NCI-H2171 treated with DMSO at 0.1 percent for 48 hours (cell line): ENCODE measurements at regions not wholly inside any gene's neighbourhood (a gene's known extent, or its start where the extent isn't known, plus 50 kb on each side); places are given as distances from the start of the nearest gene placed in this dataset.

Source experiments
- DNase-seq: peaks from one replicate; lab custom pipeline; 2025; lab: John Stamatoyannopoulos, UW

GRCh38 chr1:200354243-200354642 is 55.6 kb downstream of the ZNF281 start:
- no peak for DNase-seq

DNA sequence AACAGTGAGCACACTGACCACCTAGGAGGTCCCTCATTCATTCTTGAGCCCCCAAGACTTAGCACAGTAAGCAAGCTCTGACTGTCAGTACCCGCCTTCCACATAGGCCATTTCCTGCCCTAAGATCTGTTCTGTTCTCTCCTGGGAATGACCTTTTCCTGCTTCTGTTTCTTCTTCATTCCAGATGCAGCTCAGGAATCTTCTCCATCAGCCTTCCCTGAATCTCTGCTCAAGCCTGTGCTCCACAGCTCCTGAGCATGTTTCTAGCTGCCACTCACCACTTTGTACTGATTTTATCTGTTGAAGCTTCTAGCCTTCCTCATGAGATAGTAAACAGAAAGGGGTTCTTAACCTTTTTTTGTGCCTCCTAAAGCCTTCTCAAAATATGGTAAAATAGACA is 56.6 kb downstream of the ZNF281 start:
- DNase-seq, result no peak

DNA sequence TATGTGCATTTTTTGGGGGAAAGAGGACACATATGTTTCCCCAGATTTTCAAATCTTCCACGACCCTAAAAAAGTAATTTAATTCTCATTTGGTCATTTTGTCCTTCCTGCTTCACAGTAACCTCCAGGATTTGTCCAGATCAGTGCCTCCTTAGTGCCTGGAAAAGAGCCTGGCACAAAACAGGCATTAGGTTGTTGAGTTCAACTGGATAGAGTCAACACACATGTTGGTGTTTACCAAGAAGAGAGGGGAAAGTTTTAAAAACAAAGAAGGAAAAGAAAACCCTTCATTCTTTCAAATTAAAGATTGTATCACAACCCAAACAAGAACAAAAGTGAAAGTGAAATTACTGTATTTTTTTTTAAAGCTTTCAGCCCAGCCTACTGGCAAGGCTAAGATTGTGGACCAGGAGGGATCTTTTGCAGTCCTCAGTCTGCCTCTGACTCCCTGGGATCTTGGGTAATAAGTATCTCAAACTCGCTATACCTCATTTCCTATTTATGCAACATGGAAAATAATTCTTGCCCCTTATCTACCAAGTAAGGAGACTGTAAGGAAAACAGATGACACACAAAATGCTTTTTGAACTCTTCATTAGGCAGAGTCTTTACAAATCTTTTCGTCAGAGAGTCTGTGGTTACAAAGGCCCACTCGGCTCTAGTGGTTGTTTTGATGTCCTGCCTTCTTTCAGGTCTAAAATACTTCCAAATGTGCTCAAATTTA is 57.8 kb downstream of the ZNF281 start:
- no peak for DNase-seq

DNA sequence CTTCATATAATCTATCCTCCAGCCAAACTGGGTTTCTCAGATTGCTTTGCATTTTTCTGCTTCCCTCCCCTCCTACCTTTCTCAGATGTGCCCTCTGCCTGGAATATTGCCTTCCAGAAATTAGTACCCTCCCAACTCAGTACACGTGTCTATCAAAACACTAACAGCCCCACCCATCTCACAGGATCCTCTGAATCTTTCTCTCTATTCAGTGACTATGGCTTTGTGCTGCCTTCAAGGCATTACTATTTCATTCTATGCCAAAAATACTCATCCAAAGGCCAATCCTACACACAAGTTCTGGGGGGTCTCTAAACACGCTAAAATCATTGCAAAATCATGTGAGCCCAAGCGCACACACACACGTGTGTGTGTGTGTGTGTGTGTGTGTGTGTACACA is 58.4 kb downstream of the ZNF281 start:
- DNase-seq, result no peak

DNA sequence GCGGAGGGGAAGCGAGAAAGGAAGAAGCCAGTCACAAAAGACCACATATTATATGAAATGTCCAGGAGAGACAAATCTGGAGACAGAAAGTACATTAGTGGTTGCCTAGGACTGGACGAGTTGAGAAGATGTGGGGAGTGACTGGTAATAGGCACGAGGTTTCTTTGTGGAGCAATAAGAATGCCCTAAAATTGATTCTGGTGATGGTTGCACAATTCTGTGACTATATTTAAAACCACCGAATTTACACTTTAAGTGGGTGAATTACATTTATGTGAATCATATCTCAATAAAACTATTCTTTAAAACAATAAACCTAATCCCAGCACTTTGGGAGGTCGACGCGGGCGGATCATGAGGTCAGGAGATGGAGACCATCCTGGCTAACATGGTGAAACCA is 63.1 kb downstream of the ZNF281 start:
- no peak for DNase-seq

- no peak for DNase-seq
Observed at GRCh38 chr1:200345520-200345919, 64.3 kb downstream of the ZNF281 start.

DNA sequence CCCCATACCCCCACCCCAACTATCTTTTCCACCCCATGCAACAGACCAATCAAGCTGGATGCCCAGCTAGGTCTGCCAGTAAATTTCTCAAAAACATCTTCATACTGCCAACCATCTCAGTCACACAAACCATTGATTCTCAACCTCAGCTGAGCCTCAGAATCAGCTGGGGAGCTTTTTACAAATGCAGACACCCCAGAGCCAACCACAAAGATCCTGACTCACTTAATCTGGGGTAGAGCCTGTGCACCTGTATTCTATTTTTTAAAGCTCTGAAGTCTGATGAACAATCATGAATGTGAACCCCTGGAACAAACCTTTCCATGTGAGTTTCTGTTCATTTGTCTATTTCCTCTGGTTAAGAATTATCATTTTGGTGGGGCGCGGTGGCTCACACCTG is 66.0 kb downstream of the ZNF281 start:
- no peak for DNase-seq

DNA sequence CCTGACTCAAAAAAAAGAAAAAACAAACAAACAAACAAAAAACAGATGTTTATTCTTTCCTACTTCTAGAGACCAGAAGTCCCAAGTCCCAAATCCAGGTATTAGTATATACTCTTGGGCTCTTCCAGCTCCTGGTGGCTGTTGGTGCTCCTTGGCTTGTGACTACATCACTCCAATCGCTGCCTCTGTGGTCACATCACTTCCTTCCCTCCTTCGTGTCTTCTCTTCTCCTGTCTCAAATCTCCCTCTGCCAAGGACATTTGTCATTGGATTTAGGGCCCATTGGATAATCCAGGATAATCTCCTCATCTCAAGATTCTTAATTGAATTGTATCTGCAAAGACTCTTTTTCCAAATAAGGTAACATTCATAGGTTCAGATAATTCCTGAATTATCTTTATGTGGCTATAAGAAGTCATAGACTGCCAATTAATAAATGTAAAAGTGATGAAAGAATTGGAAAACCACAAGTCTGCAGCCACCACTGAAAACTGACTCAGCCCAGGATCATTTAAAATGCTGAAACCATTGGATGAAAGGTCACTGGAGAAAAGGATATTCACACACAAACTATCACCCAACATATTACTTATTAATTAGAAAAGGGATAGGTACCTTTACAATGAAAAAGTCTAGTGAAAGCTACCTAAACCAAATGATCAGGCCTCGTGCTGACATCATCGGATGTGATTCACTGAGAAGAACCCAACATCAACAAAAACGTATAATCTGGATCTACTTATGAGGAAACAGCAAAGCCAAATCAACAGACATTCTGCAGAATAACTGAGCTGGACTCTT is 67.1 kb downstream of the ZNF281 start:
- DNase-seq, result no peak

DNA sequence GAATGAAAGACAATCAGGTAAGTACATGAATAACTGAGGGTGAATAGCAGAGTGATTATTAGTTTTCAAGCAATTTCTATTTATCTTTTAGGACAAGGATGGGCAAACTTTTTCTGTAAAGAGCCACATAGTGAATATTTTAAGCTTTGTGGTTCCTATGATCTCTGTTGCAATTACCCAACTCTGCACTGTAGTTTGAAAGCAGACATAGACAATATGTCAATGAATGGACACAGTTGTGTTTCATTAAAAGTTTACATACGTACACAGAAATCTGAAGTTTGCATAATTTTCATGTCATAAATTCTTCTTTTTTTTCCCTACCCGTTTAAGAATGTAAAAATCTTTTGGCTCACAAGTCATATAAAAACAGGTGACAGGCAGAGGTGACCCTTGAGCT is 71.4 kb downstream of the ZNF281 start:
- DNase-seq, result no peak

DNA sequence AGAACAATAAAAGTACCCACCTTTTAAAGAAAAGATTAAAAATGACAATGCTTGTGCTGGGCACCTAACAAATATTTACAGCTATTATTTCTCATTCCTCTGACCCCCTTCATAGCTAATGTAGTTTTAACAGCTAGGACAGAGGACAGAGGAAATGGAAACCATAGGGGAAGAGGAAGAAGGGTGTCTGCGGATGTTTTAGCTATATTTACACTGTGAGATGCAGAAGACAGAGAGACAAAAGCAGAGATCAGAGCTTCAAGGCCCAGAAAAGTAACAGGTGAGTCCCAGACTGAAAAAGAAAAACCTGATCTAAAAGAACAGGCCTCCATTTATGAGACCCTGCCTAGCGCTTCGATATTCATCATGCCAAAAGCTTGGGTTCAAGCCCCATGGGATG is 72.0 kb downstream of the ZNF281 start:
- DNase-seq, result no peak

DNA sequence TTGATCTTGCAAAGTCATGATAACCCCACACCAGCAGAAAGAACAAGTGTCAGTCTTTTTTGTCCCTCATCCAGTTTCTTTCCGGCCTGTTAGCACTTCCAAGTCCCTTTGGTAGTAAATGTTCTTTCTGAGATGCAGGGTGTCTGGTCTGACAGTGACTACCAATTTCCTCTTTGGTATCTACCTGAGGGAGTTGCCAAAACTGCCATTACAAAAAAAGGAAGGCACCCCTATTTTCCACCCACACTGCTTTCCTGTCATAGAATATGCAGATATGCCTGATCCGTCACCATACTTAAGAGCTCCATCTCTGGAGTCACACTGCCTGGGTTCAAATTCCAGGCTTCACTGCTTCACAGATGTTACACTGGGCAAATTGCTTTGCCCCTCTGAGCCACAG is 72.4 kb downstream of the ZNF281 start:
- DNase-seq, result no peak

GRCh38 chr1:200336901-200337391 is 72.9 kb downstream of the ZNF281 start:
- no peak for DNase-seq

- DNase-seq, result no peak
Observed at GRCh38 chr1:200336101-200336845, 73.6 kb downstream of the ZNF281 start.

- no peak for DNase-seq
Observed at GRCh38 chr1:200334661-200335256, 75.1 kb downstream of the ZNF281 start.

- DNase-seq, result no peak
Observed at GRCh38 chr1:200333329-200333728, 76.5 kb downstream of the ZNF281 start.

- DNase-seq, result no peak
Observed at GRCh38 chr1:200332716-200333115, 77.1 kb downstream of the ZNF281 start.

- DNase-seq, result no peak
Observed at GRCh38 chr1:200330741-200331428, 79.0 kb downstream of the ZNF281 start.

DNA sequence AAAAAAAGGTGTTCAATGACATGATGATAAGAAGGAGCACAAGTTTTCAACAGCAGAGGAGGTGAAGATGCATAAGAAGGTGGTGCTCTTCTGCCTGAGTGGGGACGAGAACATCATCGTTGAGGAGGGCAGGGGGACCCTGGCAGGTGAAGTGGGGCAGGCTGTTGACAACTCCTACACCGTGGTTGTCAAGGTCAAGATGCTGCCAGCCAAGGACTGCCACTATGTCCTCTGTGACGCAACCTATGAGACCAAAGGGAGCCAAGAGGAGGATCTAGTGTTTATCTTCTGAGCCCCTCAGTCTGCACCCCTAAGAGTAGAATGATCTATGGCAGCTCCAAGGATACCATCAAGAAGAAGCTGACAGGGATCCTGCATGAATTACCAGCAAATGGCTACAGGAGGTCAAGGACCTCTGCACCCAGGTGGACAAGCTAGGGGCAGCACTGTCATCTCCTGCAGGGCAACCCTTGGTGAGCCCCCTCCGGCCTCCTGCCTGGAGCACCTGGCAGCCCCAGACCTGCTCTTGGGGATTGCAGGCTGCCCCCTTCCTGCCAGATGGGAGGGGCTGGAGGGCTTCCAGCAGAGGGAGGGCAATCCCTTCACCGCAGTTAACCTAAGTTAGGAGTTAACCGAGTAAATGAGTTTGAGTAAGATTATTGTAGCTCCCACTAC is 80.5 kb downstream of the ZNF281 start:
- DNase-seq, result no peak

DNA sequence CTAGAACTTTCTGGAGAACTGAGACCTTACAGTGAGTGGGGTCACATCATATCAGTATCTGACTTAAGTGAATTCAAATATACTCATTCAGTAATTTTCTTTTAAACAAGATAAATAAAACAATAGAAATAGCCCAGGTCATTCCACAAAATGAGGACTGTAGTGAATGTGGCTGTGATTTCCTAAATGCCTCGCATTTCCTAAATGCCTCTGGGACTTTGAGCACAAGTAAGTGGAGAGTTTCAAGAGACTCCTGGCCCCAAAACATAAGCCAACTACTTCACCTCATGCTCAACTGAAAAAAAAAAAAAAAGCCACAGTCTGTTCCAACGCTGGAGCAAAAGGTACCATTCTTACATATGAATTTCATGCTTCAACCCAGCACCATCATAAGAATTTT is 81.5 kb downstream of the ZNF281 start:
- DNase-seq, result no peak

GRCh38 chr1:200323856-200324400 is 85.9 kb downstream of the ZNF281 start:
- DNase-seq, result no peak

- DNase-seq, result no peak
Observed at GRCh38 chr1:200319148-200319547, 90.7 kb downstream of the ZNF281 start.
